Neural cell (in vitro differentiated cells): ENCODE measurements at regions not wholly inside any gene's neighbourhood (a gene's known extent, or its start where the extent isn't known, plus 50 kb on each side); places are given as distances from the start of the nearest gene placed in this dataset.

Source experiments
- CTCF ChIP-seq: fragments of 450-650 bp; IDR thresholded peaks from 2 replicates; pipeline ENCODE4 v1.5.1; 2014; ENCODE audit warnings: antibody characterized with exemption, mild to moderate bottlenecking, moderate library complexity; ENCODE audit not compliant: poor library complexity, severe bottlenecking
- EP300 ChIP-seq: fragments of 450-650 bp; conservative IDR thresholded peaks from 2 replicates; pipeline ENCODE4 v1.6.1; 2014; ENCODE audit warnings: antibody characterized with exemption, mild to moderate bottlenecking, moderate library complexity; ENCODE audit not compliant: poor library complexity, severe bottlenecking
- EZH2 ChIP-seq: fragments of 200-600, 300-800 bp; shearing (Covaris generic), sonication (generic); IDR thresholded peaks from 2 replicates; pipeline ENCODE4 v1.6.1; 2014; ENCODE audit warnings: antibody characterized with exemption, low read length, borderline replicate concordance, mild to moderate bottlenecking; ENCODE audit not compliant: insufficient read depth, poor library complexity, severe bottlenecking
- MXI1 ChIP-seq: fragments of 450-650 bp; conservative IDR thresholded peaks from 2 replicates; pipeline ENCODE4 v1.6.1; 2014; ENCODE audit warnings: antibody characterized with exemption, mild to moderate bottlenecking; ENCODE audit not compliant: poor library complexity, severe bottlenecking
- POLR2AphosphoS5 ChIP-seq: IDR thresholded peaks from 2 replicates; pipeline ENCODE4 v1.6.1; 2012
- RAD21 ChIP-seq: fragments of 450-650 bp; conservative IDR thresholded peaks from 2 replicates; pipeline ENCODE4 v1.6.1; 2014; ENCODE audit warnings: antibody characterized with exemption, mild to moderate bottlenecking, moderate library complexity
- REST ChIP-seq: IDR thresholded peaks from 2 replicates; pipeline ENCODE4 v1.6.1; 2012; ENCODE audit warnings: borderline replicate concordance
- TAF1 ChIP-seq: IDR thresholded peaks from 2 replicates; pipeline ENCODE4 v1.6.1; 2012; ENCODE audit warnings: low read depth

- TF ChIP-seq CTCF = no peak
- no peak for TF ChIP-seq EP300
- no peak for TF ChIP-seq POLR2AphosphoS5
- TF ChIP-seq RAD21 = no peak
- no peak for TF ChIP-seq EZH2
- TF ChIP-seq TAF1 = no peak
- no peak for TF ChIP-seq REST
- TF ChIP-seq MXI1 = no peak
These were observed 82.0 kb downstream of the RRM2 start for GRCh38 chr2:10204326-10205161.
